Thyroid gland (tissue), 4 donors: ENCODE measurements at regions not wholly inside any gene's neighbourhood (a gene's known extent, or its start where the extent isn't known, plus 50 kb on each side); places are given as distances from the start of the nearest gene placed in this dataset.

Source experiments
- DNase-seq, 2 donors: peaks; one replicate each; pipeline ENCODE4 v3.0.0-alpha.2; 2019
- H3K27ac ChIP-seq, 3 donors: fragments of 200-600 bp; sonication (generic); 1 replicate in 2 of 3; 2 replicates in 1 of 3; pipeline ENCODE4 v1.5.1; 2016 to 2019; ENCODE audit warnings: mild to moderate bottlenecking in 1 of 3, moderate library complexity in 1 of 3
- H3K27me3 ChIP-seq: fragments of 200-600 bp; sonication (generic); one replicate; pipeline ENCODE4 v1.5.1; 2019
- H3K36me3 ChIP-seq, 2 donors: fragments of 200-600 bp; sonication (generic); one replicate each; pipeline ENCODE4 v1.5.1; 2016 to 2019
- H3K4me1 ChIP-seq, 2 donors: fragments of 200-600 bp; sonication (generic); one replicate each; pipeline ENCODE4 v1.5.1; 2017 to 2019
- H3K4me3 ChIP-seq, 3 donors: fragments of 200-600 bp; sonication (generic); replicated peaks in 1 of 3; 1 replicate in 2 of 3; 2 replicates in 1 of 3; pipeline ENCODE4 v1.5.1; 2016; ENCODE audit warnings: mild to moderate bottlenecking in 1 of 3
- H3K9me3 ChIP-seq: fragments of 200-600 bp; sonication (generic); one replicate; pipeline ENCODE4 v1.5.1; 2017
- CTCF ChIP-seq, 6 experiments: fragments of 200-600 bp in 3 of 6; fragments of 450-650 bp in 3 of 6; sonication (generic) in 3 of 6; IDR thresholded peaks; one replicate each; pipeline ENCODE4 v1.5.1; 2016 to 2019; ENCODE audit warnings: antibody characterized with exemption in 6 of 6, mild to moderate bottlenecking in 2 of 6, inconsistent platforms in 1 of 6, moderate library complexity in 1 of 6
- POLR2A ChIP-seq, 2 donors: fragments of 450-650 bp; IDR thresholded peaks; one replicate each; pipeline ENCODE4 v1.6.1; 2017; ENCODE audit warnings: antibody characterized with exemption in 2 of 2, mild to moderate bottlenecking in 2 of 2, moderate library complexity in 1 of 2
- WGBS, 2 donors: methylation state at CpG; one replicate each; pipeline ENCODE4 v1.1.5; 2017; 5-methylcytosine and 5-hydroxymethylcytosine counted together
- intact Hi-C: fragments of 100-400 bp; cut with DNase I; formaldehyde crosslinking; loops from one replicate; pipeline ENCODE4 v1.15.1; 2023

- Histone ChIP-seq H3K4me1 (no peaks in the 10 kb centered on the region), H3K27me3 (no peaks in the 10 kb centered on the region), H3K36me3 (no peaks in the 10 kb centered on the region), H3K27ac (no peak overlapping the region), H3K4me3 (no peak overlapping the region), H3K9me3 (no peaks in the 10 kb centered on the region)
- TF ChIP-seq CTCF (IDR thresholded peaks at IDR 0.05) (no peak), POLR2A (IDR thresholded peaks at IDR 0.05) (no peak)
- intact Hi-C loops = no loop called here
- DNase-seq = no peak
Observed at GRCh38 chr10:61188101-61188500, 244.1 kb upstream of the RHOBTB1 start.

- Histone ChIP-seq H3K36me3 (no peaks in the 10 kb centered on the region), H3K4me3 (no peak overlapping the region), H3K9me3 (no peaks in the 10 kb centered on the region), H3K27ac (no peak overlapping the region), H3K4me1 (no peaks in the 10 kb centered on the region), H3K27me3 (no peaks in the 10 kb centered on the region)
- no peak for DNase-seq
- 86 to 95% methylated on average over 1 of the region's 1 CpG for WGBS, 2 donors
- no peak for TF ChIP-seq POLR2A (IDR thresholded peaks at IDR 0.05)
- no peak for TF ChIP-seq CTCF (IDR thresholded peaks at IDR 0.05)
- intact Hi-C loops = no loop called here
Observed at GRCh38 chr10:61187601-61188000, 243.6 kb upstream of the RHOBTB1 start.

- TF ChIP-seq POLR2A (IDR thresholded peaks at IDR 0.05) = no peak
- no peak for TF ChIP-seq CTCF (IDR thresholded peaks at IDR 0.05)
- H3K27me3 ChIP-seq = no peaks in the 10 kb centered on the region
- no peaks in the 10 kb centered on the region for H3K4me1 ChIP-seq
- H3K9me3 ChIP-seq = no peaks in the 10 kb centered on the region
- no peak for DNase-seq
- H3K4me3 ChIP-seq = no peak overlapping the region
- H3K27ac ChIP-seq = no peak overlapping the region
- no peaks in the 10 kb centered on the region for H3K36me3 ChIP-seq
- intact Hi-C loops = no loop called here
- 94 to 98% methylated on average over 8 of the region's 8 CpGs for WGBS, 2 donors
Observed at GRCh38 chr10:61186408-61186807, 242.4 kb upstream of the RHOBTB1 start.

- WGBS, 2 donors = 89 to 92% methylated on average over 2 of the region's 2 CpGs
- H3K4me1 ChIP-seq = no peaks in the 10 kb centered on the region
- no peaks in the 10 kb centered on the region for H3K9me3 ChIP-seq
- TF ChIP-seq POLR2A (IDR thresholded peaks at IDR 0.05) (no peak), CTCF (IDR thresholded peaks at IDR 0.05) (no peak)
- intact Hi-C loops = no loop called here
- H3K27ac ChIP-seq = no peak overlapping the region
- DNase-seq = no peak
- no peak overlapping the region for H3K4me3 ChIP-seq
- no peaks in the 10 kb centered on the region for H3K27me3 ChIP-seq
- no peaks in the 10 kb centered on the region for H3K36me3 ChIP-seq
Observed at GRCh38 chr10:61184429-61184828, 240.4 kb upstream of the RHOBTB1 start.

DNA sequence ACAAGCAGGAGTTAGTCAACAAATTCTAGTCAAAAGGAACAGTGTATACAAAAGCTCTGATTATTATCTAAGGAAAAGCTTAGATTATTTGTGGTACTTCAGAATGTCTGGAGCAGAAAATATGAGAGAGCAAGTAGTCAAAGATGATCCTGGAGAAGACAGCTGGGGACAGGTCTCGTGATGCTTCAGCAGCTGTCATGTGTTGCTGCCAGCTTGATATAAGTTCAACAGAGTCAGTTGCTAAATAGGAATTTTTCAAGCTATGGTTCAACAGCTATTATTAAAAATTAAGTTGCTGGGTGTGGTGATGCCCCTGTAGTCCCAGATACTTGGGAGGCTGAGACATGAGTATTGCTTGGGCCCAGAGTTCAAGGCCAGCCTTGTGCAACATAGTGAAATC lies 240.0 kb upstream of the RHOBTB1 start:
- Histone ChIP-seq H3K4me3 (no peak overlapping the region), H3K27ac (no peak overlapping the region), H3K4me1 (no peaks in the 10 kb centered on the region), H3K9me3 (no peaks in the 10 kb centered on the region), H3K27me3 (no peaks in the 10 kb centered on the region), H3K36me3 (no peaks in the 10 kb centered on the region)
- DNase-seq = no peak
- TF ChIP-seq CTCF (IDR thresholded peaks at IDR 0.05) (no peak), POLR2A (IDR thresholded peaks at IDR 0.05) (no peak)
- intact Hi-C loops = no loop called here
- 92 to 93% methylated on average over 1 of the region's 1 CpG for WGBS, 2 donors
